ENCODE measurements at regions not wholly inside any gene's neighbourhood (a gene's known extent, or its start where the extent isn't known, plus 50 kb on each side); places are given as distances from the start of the nearest gene placed in this dataset.

DNA sequence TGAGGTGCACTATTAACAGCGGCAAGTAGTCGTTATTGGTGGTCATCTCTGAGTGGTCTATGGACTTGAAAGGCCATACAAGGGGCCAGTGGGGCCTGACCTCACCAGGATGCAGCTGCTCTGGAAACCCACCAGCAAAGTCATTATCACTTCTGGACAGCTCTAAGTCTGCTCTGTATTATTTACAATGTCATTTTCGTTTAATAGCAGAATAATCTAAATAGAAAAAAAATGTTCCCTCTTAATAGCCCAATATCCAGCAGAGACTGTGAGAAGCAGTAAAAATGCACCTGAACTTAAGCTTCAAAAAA is 85.0 kb upstream of the EED start:
- TF ChIP-seq ZNF274 (IDR thresholded peaks at IDR 0.05; ENCODE audit: low read depth, low read length), result no peak
- H3K4me3 ChIP-seq (ENCODE audit: low read length), result no peak overlapping the region

DNA sequence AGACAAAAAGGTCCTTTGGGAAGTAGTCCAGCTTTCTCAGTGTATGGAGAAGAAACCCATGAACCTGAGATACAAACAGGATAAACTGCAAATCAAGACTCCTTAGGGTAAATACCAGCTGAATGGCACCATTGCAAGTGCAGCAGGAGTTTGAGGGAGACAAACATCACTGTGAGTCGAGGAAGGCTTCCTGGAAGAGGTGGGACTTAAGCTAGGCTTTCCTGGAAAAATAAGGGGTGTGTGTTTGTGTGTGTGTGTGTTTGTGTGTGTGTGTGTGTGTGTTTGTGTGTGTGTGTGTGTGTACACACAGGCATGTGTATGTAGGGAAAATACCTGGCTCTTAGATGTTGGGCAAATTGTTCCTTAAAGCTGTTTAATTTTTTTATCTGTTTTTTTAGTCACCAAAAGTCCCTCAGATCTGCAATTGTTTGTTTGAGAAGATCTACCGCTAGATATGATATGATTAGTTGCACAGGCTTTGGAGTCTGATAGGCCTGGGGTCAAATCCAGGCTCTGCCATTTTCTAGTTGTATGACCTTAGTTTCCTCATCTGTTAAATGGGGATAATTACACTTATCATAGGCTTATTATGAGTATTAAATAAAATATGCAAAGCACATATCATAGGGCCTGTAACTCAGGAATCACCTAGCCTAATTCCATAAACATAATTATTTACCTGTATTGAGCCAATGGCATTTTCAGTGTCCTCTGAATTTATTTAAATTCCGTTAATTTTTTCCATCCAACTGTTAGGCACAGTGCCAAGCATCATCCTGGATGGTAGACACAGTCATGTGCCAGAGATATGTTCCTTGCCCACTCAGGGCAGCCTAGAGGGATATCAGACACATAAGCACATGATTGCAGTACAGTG is 85.6 kb upstream of the EED start:
- no peak for TF ChIP-seq ZNF274 (IDR thresholded peaks at IDR 0.05; ENCODE audit: low read depth, low read length)
- H3K4me3 ChIP-seq (ENCODE audit: low read length), result no peak overlapping the region

DNA sequence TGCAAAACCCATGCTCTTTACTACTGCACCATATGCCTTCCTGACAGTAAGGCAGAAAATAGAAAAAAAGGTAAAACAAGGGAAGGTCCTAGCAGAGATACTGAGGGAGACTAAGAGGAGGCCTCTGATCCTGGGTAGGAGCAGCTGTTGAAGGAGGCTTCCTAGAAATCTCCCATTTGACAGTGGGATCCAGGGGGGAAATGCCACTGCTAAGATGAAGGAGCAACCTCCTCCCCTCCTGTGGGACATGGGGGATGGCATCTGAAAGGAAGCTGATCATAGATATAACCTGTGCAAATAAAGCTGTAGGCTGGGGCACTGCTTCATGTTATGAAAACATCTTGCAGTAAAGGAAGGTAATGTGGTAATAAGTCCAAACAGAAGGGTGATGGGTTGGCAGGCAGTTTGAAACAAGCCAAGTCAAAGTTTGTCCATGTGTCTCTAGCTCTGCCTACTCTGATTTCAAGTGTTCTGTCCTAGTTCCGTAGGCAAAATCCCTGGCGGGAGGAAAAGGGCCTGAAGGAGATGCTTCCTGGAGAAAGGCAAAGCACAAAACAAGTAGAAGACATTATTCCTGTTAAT is 86.7 kb upstream of the EED start:
- no peak for TF ChIP-seq ZNF274 (IDR thresholded peaks at IDR 0.05; ENCODE audit: low read depth, low read length)
- H3K4me3 ChIP-seq (ENCODE audit: low read length), result no peak overlapping the region

DNA sequence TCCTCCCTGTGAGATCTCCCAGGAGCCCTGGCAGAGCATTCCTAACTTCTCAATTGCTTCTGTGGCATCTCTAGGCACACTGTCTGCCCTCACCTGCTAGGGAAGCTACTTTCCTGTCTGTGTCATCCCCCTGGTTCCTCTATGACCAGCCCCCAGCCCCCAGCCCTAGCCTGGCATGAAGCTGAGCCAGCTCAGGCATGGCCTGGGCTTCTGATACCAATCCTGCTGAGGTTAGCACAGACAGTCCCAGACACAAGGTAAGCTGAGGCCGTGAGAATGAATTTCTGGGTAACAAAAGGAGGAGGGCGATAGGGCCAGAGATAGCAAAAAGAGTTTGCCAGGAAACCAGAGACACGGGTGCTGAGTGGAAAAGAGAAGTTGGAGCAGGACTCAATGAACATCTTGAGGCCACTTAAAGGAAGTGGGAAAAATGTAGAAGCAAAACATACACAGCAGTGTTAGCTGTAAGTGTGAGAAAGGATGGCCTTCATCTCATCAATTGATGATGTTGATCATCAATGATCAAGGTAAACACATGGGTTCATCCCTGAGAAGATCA is 87.6 kb upstream of the PICALM start:
- TF ChIP-seq ZNF274 (IDR thresholded peaks at IDR 0.05; ENCODE audit: low read depth, low read length), result no peak
- H3K4me3 ChIP-seq (ENCODE audit: low read length), result no peak overlapping the region

DNA sequence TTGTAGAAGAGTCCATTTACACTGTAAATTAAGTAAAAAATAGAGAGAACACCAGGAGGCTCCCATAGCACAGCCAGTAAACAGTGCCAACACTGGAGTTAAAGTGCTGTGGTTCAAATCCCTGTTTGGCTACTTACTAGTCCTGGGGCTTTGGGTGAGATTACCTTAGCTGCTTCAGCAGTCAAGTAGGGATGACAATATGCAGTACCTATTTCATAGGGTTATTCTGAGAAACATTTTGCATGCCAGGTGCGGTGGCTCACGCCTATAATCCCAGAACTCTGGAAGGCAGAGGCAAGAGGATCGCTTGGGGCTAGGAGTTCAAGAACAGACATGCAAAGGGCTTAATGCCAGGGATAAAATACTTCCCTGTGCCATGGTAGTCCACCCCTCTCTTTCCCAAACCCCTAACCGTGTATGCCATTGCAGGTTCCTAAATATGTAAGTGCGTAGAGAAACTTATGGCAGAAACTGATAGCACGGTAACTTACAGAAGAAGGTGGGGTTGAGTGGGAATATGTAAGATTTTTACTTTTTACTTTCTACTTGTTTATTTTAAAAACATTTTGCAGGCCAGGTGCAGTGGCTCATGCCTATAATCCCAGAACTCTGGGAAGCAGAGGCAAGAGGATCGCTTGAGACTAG is 86.4 kb upstream of the PICALM start:
- H3K4me3 ChIP-seq (ENCODE audit: low read length), result no peak overlapping the region
- TF ChIP-seq ZNF274 (IDR thresholded peaks at IDR 0.05; ENCODE audit: low read depth, low read length), result no peak

DNA sequence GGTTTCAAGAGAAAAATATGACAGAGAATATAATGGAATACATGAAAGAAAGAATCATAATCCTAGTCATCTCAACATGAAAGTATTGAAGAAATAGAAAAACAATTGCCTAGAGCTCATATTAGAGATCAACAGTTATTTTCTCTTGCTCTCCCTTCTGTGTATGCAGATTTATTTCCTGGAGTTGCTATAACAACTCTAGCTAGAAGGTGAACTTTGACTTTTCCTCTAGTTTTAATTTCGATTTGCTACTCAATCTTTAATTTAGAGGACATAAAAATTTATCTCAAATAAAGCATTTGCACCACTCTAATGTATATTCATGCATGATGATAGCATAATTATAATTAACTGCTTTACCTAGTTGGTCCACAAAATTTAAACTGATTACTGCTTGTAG is 84.6 kb upstream of the PICALM start:
- no peak for TF ChIP-seq ZNF274 (IDR thresholded peaks at IDR 0.05; ENCODE audit: low read depth, low read length)
- H3K4me3 ChIP-seq (ENCODE audit: low read length), result no peak overlapping the region

DNA sequence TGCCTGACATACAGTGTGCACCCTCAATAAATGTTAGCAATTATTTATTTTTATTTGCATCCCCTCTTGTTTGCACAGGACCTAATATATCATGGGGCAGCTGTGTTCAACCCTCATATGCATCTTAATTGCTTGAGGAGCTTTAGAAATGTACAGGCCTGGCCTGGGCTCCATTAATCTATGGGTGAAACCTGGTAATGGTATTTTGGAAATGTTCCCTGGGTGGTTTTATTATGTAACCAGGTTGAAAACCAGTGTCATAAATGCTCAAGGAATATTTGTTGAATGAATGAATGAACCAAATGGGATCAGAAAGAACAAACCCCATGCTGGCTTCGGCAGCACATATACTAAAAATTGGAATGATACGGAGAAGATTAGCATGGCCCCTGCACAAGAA is 84.0 kb upstream of the PICALM start:
- TF ChIP-seq ZNF274 (IDR thresholded peaks at IDR 0.05; ENCODE audit: low read depth, low read length), result no peak
- H3K4me3 ChIP-seq (ENCODE audit: low read length), result no peak overlapping the region

DNA sequence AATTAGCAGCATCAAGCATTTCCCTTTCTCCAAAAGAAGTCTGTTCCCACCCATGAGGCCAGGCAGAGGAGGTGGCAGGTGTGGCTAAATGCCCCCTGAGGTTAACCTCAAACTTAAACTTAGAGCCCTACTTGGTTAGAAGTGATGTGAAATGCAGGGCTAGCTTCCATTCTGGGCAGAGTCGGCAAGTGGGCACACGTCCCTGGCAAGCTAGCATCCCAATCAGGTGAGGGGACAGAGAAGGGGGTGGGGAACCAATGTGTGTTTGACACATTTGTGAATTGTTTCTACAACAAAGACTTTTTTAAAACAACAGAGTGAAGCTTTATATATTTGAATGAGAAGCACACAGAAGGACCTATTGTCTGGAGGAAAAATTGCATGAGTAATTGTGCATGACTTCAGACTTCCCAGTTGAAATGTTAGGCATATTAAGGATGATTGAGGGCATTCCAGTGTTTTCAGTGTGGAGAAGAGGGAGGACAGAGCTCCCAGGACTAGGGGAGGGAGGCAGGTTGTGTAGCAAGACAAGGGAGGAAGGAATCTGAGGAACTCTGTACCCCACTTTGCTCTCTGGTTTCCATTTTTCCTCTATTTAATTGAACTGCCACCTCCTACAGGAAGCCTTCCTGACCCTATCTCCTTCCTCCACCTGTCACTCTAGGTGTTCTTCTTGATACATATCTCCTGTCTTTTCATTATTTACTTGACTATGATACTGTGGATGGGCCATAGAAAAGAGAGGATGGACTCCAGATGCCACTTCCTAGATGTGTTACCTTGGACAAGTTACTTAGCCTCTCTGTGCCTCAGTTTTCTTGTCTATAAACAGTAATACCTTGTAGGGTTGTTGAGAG is 83.3 kb upstream of the PICALM start:
- H3K4me3 ChIP-seq (ENCODE audit: low read length), result no peak overlapping the region
- no peak for TF ChIP-seq ZNF274 (IDR thresholded peaks at IDR 0.05; ENCODE audit: low read depth, low read length)

DNA sequence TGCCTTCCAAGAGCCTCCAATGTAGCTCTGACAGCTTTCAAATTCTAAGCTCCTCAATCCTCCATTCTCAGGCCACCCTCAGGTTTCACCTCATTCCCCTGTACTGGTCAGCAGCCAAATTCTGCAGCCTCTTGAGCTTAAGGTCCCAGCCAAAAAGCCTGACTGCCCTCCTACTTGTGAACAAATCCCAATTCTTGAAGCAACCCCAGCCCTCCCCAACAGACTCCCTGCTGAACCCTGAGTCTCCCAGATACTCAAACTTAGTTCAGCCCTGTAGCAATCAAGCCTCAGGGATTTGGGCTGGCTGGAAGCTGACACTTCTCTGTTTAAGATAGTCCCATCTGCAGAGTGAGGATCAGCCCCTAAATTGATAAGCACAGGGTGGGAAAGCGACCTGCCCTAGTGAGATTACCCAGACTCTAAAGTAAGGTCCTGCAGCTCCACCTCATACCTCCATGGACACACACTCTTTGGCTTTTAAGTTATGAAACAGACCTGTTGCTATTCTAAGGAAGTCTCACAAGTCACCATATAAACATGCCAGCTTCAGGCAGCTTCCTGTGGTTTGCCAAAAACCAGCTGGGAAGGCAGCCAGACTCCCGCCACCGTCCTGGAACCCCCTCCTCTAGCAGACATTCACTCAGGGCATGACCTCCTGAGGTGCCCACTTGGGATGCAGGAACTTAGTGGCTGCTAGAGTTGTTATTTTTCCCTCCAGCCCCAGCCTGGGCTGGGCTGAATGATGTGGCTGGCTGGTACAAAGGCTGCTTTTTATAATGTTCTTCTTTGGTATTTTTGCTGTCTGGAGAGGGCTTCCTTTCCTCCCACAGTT is 82.5 kb upstream of the PICALM start:
- TF ChIP-seq ZNF274 (IDR thresholded peaks at IDR 0.05; ENCODE audit: low read depth, low read length), result no peak
- H3K4me3 ChIP-seq (ENCODE audit: low read length), result no peak overlapping the region

DNA sequence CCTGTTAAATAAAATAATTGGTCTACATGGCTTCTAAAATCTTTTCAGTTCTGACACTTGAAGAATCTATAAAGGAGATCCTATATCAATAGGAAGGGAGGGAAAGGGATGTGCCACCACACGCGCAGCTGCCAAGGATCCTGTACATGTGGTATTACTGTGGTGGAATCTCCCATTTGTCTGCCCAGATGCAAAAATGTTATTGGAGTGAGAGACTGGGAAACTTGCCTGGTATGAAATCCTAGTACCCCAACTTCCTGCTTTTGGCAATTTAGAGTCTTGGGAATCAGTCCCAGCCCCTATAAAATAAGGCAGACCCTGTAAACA is 81.9 kb upstream of the PICALM start:
- no peak for TF ChIP-seq ZNF274 (IDR thresholded peaks at IDR 0.05; ENCODE audit: low read depth, low read length)

DNA sequence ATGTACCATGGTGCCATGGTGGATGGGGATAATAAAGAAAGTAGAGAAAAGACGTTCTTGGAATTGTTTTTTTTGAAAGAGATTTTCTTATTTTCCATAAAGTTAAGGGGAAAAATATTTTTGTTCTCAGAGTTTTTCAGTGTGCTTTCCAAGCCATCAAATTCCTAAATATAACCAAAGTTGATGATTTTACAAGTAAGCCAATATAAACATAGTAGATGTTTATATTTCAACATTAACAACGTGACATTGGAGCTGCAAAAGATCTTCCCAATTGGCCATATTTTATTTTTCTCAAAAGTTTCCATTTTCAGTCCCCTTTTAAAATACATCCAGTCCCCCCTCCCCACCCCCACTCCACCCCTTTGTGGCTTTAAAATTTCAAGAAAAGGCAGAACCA is 80.9 kb upstream of the PICALM start:
- no peak for TF ChIP-seq ZNF274 (IDR thresholded peaks at IDR 0.05; ENCODE audit: low read depth, low read length)
- no peak overlapping the region for H3K4me3 ChIP-seq (ENCODE audit: low read length)

More for the DNA sequence above, 81.9 kb upstream of the PICALM start:
- no peak overlapping the region for H3K4me3 ChIP-seq (ENCODE audit: low read length)

DNA sequence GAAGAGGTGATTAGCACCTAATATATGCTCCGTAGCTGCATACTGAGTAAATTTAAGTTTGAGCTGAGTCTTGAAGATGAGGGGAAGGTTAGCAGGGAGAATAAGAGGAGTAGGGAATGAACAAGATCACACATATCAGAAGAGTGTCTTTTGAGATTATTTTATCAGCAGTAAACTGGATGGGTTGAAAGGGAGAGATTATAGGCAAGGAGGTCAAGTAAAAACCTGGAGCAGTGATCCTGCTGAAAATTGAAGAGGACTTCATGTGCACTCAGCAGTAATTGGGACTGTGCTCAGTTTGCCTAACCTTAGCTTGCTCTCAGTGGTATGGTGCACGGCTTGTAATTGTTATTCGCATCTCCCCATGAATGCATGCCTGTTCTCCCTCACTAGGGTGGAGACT is 79.5 kb upstream of the PICALM start:
- no peak for TF ChIP-seq ZNF274 (IDR thresholded peaks at IDR 0.05; ENCODE audit: low read depth, low read length)
- no peak overlapping the region for H3K4me3 ChIP-seq (ENCODE audit: low read length)

DNA sequence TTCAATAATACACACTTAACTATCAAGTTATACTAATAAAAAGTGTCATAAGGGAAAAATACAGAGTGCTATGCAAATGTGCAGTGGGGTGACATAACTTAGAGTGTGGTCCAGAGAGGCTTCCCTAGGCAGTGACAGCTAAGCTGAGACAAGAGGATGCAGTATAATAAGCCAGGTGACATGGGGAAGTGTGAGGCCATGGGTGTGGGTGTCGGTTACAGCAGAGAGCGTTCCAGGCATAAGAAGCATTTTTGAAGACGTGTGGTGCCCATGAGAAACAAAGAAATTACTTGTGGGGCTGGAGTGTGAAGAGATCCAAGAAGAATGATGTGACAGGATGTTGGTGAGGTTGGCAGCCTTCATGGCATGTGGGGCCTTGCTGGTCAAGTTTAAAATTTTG is 78.1 kb upstream of the PICALM start:
- H3K4me3 ChIP-seq (ENCODE audit: low read length), result no peak overlapping the region
- TF ChIP-seq ZNF274 (IDR thresholded peaks at IDR 0.05; ENCODE audit: low read depth, low read length), result no peak
